ENCODE measurements at regions not wholly inside any gene's neighbourhood (a gene's known extent, or its start where the extent isn't known, plus 50 kb on each side); places are given as distances from the start of the nearest gene placed in this dataset.
"Not testable (repeated sequence)": the region's sequence is repeated elsewhere in the genome, so short reads cannot be mapped to it uniquely, and the experiment has no call there.

DNA sequence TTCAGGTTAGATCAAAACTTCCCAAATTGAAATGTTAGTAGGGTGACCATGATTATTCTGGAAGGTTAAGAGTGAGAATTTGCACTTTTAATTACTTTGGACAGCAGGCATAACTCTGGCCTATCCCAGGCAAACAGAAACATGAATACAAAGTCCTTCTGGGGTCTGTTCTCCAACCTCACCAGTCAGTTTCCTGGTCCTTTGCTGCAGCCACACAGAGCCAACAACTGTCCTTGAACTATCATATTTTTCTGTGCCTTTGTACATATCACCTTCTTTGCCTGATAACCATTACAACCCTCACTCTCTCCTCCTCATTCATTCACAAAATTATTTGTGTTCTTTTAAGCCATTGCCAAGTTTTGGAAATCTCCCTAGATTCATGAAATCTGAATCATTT, 126.0 kb upstream of the GBE1 start:
- no peak for DNase-seq

DNA sequence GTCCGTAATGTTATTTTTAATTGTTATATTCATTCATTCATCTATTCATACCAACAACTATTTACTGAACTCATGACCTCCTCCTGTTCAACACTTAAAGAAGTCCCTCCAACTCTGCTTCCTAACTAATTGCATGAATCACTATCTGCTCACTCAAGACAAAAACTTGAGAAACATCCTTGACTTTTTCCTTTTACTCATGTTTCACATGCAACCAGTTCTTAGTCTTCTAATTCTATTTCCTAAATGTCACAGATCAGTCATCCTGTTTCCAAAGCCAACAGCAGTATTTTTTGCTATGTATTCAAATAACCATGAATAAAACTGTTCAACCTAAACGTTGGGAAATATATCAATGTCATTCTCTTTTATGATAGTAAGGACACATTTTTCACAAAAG, 124.6 kb upstream of the GBE1 start:
- no peak for DNase-seq

DNA sequence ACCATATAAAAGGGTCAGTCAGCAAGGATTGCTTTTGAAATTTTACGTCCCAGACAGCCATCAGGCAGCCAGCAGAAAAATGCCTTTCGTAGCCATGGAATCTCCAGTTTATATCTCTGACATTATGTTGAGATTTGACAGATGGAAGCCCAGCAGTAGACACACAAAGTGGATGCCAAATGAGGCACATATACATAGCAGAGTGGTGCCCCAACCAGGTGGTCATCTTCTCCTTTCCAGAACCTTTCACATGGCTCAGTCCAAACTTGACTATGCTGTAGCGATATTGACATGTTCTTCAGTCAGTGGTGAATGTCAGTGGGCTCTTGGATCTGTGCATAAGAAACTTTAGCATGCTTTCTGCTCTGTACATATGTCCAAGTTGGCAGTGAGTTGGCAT, 123.3 kb upstream of the GBE1 start:
- DNase-seq, result no peak

DNA sequence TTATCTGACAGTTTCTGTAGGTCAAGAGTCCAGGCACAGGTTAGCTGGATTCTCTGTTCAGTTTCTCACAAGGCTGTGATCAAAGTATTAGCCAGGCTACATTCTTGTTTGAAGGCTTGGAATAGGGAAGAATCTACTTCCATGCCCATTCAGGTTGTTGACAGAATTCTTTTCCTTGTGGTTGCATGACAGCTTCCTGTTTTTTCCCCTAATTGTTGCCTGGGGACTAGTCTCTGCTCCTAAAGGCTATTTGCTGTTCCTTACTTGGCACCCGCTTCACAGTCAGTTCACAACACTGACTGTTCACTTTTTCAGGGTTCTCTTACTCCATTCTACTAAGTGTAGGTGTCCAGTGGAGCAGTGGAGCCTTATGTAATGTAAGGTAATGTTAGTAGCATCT, 115.4 kb upstream of the GBE1 start:
- no peak for DNase-seq

DNA sequence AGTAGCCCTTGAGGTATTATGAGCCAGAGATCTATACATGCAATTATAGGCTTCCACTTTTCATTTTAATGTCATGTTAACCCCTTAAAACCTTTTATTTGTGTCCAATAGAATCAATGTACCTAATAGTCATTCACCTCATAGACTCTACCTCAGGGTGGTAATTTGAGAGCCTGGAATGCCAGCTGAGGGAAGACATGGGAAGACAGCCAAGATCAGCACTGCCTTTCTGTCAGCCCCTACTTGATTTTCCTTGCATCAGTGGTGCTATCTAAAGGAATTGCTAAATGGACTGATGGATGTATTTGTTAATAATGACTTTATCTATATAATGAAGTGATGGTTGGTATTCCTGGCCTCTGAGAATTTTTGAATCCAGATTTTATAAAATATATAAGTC, 113.3 kb upstream of the GBE1 start:
- no peak for DNase-seq

DNA sequence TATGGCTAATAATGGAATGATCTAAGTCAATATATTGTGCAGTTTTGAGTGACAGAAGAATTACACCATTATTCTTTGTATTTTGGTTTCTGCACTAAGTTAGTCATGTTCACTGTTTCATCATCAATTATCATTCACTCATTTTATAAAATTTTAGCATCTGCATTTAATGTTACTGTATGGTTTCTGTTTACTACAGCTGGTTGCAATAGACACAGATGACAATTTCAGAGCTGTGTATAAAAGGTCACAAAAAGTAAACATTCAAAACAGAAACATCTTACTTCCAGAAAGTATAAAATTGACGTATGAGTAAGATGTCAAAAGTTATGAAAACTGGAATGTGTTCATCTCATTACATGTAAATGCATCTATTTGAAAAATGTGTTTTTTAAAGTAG, 111.1 kb upstream of the GBE1 start:
- no peak for DNase-seq

DNA sequence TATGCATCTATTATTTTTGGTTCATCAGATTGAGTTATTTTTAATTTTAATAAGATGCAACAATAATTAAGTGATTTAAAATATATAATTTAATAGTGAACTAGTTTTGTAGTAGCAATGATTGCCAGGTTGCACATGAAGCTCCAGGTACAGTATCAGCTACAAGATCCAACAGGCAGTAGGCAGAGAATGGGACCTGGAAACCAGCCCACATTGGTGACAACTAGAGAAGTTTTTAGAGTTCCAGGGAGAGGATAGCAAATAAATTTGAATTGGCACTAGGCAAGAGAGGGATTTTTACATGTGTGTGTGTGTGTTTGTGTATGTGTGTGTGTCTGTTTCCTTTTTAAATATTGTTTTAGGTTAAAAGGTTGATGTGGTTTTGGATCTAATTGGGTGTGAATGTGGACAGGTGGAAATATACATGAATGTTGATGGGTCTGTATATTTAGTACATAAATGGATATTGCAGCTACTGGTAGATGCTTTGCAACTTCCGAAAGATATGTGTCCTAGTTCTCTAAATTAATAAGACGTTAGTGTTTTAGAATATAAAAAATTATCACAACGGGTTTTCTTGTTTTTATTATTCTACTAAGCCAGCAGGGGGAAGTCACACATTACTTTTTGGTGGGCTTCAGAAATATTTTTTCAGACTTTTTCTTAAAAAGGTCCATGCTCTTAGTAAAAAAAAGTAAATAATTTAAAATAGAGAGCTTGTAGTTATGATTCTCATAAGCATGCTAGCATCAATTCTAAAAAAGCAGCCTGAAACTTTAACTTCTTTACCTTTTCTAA, 110.1 kb upstream of the GBE1 start:
- DNase-seq, result no peak

DNA sequence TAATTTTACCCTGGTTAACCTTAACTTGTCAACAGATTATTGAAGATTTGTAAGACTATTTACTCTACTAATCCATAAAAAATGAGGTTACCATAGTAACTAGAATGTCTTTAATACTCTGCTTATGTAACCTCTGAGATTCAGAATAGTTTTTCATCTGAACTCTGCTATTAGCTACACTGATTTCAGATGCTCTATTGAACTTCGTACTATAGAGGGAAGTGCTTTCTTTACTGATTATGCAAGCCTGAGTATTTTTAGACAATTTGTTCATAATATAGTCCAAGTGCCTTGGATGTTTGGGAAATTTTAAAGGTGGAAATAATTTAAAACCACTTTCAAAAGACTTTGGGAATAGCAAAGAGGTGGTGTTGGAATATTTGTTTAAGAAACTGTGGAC, 107.9 kb upstream of the GBE1 start:
- DNase-seq, result no peak

DNA sequence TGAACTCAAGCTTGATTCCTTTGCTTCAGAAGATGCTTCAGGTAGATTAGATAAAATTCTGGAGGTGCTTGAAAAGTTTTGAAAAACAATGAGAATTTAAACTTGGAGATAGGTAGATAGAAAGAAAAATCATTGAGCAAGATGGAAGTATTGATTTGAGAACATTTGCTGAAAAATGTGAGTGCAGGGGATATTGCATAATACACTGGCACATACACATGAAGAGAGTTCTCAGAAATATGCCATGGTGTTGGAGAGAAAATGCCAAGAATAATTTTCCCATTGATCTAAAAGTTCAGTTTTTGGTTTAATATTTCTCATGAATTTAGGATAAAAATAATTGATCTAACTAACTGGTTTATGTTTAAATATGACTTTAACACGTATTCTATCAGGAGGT, 107.2 kb upstream of the GBE1 start:
- DNase-seq, result no peak

DNA sequence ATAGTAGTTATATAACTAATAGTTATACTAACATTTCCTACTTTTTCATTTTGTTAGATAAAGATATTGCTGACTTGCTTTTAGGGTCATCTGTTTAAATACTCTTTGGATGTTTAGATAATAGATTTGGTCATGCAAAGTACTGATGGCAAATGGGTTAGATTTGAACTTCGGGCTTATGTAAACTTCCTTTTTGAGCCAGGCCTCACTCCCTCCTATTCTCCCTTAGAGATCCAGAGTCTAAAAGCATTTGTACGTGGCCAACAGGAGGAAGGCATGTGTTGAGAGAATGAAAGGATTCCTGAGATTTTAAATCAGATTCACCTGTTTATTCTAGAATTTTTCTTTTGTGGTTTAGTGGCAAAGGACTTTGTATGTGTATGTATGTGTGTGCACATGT, 106.4 kb upstream of the GBE1 start:
- no peak for DNase-seq

DNA sequence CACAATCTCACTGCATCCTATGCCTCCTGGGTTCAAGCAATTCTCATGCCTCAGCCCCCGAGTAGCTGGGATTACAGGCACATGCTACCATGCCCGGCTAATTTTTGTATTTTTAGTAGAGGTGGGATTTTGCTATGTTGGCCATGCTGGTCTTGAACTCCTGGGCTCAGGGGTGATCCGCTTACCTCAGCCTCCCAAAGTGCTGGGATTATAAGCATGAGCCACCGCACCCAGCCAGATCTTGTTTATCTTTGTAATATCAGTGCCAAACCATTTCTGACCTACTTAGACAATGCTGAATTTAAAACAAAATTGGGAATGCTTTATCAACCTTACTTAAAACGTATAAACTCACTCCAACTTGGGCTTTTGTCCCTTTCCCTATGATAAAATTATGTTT, 103.7 kb upstream of the GBE1 start:
- not testable (repeated sequence) for DNase-seq

DNA sequence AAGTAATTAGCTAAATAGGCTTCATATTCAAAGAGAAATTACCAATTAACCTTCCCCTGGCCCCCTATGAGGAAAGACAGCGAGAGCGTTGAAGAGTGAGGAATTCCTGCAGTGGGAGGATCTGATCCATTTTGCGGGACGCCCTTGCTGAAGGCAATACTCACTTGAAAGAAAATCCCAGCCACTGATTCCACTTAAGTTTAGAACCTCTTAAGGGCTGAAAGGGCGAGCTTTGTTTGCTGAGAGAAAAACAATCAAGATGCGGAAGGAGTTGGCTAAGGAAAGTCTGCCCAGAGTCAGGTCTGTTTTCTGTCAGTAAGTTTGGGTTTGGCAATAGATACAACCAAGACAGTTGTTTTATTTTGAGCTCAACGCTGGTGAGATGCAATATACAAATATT, 102.8 kb upstream of the GBE1 start:
- DNase-seq, result no peak

DNA sequence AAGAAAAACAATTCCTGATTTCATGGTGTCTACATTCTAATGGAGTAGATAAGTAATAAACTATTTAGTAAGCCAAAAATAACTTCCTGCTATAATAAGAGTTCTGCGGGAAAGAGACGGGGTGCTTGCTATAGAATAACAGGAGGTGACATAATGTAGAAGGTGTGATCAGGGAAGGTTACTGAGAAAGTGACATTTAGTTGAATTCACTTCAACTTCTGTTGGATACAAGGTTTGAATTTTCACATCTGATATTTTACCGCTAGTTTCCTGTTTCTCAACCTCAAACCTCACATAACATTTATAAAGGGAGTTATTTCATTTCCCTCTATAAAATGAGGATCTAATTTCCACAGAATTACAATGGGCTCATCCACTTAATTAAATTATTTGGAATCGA, 102.3 kb upstream of the GBE1 start:
- DNase-seq, result no peak

DNA sequence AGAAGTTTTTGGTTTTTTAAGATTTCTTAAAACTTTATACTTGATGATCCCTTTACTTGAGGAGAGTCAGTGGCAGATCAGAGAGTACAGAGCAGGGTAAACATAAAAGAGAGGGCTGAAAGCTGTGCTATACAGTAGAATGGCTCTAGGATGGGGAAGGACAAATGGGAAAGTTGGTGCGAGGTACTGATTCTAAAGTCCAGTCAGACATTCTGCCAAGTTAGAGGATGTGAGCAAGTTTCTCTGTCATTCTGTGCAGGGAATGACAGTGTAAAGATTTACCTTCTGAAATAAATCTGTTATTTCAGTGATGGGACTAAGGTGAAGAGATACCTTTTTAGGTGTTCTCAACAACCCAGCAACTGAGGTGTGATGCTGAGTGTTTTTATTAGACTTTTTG, 100.1 kb upstream of the GBE1 start:
- no peak for DNase-seq

DNA sequence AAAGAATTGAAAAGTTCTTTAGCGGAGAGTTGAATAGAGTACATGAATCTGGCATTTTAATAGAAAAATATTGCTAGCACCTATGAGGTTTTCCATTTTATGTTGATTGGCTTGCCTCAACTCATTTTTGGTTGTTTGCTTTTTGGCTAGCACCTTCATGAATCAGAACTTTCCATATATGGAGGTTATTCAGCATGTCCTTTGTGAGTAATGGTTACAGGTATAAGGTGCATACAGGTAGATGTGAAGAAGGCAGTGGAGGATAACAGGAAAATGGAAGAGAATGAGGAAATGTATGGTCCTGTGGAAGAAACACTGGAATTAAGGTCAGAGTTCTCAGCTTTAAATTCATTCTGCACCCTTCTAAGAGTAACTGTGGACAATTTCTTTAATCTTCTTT, 98.1 kb upstream of the GBE1 start:
- DNase-seq, result no peak

DNA sequence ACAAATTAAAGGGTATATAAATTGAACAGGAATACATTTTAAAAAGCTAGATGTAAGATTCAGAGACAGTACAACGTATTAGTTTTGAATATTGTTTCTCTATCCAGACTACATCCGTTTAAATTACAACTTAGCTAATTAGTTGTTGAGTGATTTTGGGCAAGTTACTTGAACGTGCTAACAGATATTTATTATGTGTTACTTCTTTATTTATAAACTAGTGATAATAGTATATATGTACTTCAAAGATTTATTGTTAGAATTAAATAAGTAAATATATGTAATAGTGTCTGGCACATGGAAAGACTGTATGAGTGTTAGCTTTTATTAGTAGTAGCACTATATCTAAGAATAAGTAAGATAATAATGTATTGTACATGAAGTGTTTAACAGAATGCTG, 92.0 kb upstream of the GBE1 start:
- DNase-seq, result no peak

DNA sequence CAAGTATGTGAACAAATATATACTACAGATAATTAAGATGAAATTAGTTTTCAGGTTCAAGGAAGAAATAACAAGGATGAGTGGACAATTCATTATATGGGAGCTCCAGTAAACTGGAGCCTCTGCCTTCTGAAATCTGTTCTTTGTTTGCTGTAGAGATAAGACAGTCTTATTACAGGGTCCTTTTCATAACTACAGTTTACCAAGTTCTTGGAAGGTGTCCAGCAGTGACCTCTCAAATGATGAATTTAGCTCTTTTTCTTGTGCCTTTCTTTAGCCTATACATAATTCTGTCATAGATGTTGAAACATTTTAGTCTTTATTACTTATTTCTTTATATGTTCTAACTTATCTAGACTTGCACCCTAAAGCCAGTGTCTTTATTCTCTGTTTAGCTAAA, 89.7 kb upstream of the GBE1 start:
- DNase-seq, result no peak

DNA sequence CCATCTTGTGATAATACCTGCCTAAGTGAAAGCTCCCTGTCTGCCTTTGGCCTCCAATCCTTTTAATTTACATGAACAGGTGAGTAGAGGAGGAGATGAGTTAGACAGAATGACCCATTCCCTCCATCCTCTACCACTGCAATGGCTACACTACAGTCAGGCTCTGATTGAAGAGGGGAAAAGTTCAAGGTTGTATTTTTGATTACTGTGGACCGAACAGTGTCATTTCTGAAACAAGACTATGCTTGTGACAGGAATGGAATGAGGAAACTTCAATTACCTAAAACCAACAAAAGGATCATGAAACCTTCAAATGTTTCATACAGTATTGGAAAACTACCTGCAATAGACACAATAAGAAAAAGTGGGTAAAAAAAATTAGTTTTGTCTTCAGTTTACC, 85.5 kb upstream of the GBE1 start:
- DNase-seq, result no peak

DNA sequence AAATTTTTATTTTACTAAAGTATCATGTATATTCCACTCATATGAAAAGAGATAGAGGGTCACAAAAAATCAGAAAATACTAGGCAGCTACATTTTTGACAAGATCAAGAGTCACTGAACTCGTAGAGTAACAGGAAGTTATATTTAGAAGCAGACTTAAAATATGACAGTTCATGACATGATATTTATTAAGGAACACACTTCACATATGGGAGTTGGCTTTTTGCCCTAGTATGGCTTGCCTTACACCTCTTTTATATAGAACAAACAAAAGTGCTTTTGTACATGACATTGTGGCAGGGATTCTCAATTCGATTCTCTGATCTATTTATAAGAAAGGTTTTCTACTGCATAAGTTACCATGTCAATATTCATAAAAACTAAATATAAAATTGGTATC, 80.1 kb upstream of the GBE1 start:
- DNase-seq, result no peak

DNA sequence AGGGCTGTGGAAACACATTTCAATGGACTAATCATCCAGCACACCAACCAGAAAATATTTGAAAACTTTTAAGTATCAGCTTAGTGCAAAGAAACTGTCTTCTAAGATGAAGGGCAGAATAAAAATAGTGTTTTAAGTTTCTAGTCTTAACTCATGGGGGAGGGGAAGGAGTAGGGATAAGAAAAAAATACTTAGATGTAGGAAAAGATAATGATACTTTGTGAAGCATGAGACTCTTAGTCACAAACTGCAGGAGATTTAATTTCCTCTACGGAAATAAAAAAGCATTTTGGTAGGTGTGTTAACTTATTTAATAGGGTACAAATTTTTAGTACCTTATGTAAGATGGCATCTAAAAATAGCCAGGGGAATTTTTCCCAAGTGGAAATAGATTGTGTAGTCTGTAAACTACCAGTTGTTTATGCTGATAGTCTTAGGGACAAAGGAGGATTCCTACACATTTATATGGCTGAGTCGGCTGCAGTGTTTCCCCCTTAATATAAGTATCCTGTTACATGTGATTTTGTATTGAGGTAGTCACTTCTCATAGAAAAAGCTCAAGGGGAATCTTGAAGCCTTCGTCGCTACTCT, 78.2 kb upstream of the GBE1 start:
- no peak for DNase-seq

DNA sequence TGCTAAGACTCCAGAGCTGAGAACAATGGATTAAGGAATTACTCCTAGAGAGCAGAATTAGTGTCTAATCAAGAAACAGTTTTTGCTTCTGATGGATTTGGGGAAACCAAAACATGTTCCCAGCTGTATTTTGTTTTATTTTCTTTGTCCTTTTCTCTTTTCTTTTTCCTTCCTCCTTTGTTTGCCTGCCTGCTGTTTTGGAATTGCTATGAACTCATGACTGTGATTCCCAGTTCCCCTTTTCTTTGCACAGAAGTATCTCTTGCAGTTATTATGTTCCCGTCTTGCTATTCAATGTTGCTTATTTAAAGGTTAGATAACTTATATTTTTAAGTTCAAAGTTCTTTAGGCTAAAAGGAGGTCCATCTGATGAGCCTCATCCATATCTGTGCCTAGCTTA, 77.0 kb upstream of the GBE1 start:
- no peak for DNase-seq

DNA sequence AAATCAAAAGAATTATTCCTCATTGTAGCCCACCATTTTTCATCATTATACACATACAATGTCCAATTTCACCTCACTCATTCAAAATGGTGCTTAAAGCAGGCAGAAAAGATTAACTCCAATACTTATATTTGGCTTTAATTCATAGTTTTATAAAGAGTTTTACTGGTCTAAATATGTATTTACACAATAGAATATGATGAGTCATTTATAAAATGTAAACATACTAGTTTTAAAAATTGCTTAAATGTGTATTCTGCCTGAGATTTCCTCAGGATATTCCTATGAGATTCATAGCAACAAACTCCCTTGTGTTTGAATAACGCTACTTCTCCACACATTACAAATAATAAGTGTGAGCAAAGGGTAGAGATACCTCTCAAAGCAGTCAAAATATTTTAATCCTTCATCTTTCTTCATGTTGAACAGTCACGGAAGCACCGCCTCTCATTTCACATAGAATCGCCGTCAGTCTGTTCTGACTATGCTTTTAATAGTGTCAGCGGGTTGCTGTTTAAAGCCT, 75.7 kb upstream of the GBE1 start:
- DNase-seq, result no peak

DNA sequence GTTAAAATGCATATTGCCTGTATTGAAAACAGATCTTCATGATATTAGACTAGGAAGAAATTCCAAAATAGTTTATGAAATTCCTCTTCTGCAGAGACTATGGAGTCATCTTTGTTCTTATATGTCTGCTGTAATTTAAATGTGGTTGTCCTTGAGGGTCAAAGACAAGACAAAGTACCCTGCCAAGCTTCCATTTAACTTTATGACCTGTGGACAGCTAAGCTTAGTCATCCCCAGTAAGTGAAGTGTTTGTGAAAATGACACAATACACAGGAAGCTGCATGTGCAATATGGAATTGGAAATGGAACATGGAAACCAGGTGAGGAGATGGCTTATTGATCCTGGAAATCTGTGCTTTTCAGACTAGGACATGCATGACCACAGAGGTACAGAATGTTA, 68.5 kb upstream of the GBE1 start:
- DNase-seq, result no peak

DNA sequence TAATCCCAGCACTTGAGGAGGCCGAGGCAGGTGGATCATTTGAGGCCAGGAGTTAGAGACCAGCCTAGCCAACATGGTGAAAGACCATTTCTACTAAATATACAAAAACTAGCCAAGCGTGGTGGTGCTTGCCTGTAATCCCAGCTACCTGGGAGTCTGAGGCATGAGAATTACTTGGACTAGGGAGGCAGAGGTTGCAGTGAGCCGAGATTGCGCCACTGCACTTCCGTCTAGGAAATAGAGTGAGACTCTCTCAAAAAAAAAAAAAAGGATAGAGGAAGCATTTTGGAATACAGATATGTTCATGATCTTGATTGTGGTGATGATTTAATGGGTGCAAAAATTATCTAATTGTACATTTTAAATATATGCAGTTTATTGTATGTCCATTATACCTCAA, 67.8 kb upstream of the GBE1 start:
- DNase-seq, result not testable (repeated sequence)

DNA sequence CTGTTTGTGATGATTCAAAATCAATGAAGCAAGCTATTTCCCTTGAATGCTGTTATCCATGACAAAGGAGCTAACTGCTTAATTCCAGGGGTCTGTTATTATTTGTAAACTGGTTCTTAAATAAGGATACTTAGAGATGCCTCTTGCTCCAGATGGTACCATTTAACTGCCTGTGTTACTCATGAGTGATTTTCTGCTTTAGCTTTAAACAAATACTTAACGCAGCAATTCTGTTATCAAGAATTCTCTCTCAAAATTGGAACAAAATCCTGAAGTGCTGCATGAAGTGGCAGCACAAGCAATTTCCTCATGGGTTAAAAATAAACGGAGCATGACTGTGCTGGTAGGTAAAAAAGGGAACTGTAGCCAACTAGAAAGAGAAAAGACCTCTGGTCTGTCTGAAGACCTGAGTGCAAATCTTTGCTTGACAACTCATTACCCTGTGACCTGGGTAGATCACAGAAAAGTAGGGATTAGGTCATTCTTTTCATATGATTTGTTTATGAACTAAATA, 62.5 kb upstream of the GBE1 start:
- no peak for DNase-seq

All from activated naive CD4-positive, alpha-beta T cell treated with anti-CD3 and anti-CD28 coated beads, Interleukin-2, amount 50 U/mL, for 16 hours (primary cell).